Hematopoietic multipotent progenitor cell treated with erythropoietin and hydrocortisone succinate and interleukin-3 and kit ligand, for 15 days (in vitro differentiated cells): ENCODE measurements at regions not wholly inside any gene's neighbourhood (a gene's known extent, or its start where the extent isn't known, plus 50 kb on each side); places are given as distances from the start of the nearest gene placed in this dataset.

Source experiments
- DNase-seq: peaks from one replicate; pipeline ENCODE4 v3.0.0-alpha.2; 2015; ENCODE audit warnings: low spot score

DNA sequence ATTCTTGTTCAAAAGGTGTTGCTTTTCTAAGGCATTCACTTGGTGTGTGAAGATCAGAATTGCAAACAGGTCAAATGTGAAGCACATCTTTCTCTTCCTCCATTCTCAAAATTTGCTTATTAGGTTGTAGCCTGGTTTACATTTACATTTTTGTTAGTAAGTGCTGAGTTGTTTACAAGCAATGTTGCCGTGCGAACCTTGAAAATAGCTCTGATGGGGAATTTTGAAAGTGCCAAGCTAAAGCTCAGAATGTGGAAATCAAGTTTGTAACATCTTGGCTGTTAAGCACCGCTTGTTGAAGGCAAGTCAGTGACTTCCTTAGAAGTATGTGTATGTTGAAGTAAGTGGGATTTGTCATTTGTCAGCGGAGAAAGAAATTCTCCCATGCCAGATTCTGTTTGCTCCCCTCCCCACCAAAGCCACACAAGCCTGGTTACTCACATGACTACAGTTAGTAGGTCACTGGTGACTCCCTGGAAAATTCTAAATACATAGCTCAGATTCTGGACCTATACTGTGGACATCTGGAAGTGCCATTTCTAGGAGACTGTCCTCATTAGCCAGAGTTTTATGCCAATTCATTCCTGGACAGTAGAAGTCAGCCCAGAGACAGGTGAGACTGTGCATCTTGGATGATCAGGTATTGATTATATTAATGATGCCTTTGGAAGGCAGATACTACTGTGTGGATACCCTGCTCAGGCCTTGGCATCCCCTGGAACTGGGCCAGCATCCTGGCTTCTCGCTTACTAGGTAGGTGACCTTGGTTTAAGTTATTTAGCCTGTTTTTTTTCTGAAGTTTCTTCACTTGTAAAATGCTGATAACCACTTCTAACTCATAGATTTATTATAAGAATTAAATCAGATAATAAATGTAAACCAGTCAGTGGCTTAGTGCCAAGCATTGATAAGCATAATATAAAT lies 390.6 kb upstream of the SEMA6D start:
- no peak for DNase-seq

DNA sequence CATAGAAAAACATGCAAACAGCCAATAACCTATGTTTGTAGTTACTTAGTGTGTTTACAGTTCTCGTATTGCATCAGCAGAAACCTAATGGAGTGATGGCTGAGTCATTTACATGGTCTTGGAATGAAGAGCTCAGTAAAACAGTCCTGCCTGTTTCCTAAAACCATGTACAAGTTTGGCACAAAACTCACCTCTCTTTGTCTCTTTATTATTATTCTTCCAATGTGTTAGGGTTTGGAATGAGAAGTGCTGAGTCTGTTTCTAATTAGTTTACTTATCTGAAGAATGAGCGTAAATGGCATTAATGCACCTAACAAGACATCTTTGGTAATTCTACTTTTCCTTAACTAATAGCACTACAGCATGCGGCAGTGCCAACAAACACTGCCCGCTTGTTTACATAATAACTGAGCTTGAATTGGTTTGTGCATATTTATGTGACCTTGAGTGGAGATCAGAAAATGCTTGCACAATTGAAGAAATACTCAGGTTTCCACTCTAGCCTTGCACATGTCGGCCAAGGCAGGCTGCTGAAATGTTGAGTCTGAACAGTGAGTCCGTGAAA lies 385.4 kb upstream of the SEMA6D start:
- no peak for DNase-seq

DNA sequence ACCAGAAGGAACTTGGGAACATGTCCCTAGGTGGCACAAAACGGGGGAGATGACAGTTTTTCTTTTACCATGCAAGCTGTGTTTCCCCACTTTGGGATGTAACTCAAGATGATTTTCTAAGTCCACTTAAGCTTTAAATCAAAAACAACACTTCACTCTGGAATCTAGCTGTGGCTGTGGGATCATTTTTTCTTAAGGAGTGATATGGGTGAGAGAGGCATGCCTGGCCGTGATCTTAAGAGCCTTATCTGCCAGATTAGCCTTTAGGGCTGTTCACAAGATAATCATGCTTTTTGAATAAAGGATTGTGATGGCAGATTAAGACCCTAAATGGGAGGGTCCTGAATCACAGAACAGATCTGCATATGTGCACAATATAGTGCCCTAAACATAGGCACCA lies 384.8 kb upstream of the SEMA6D start:
- DNase-seq = no peak

DNA sequence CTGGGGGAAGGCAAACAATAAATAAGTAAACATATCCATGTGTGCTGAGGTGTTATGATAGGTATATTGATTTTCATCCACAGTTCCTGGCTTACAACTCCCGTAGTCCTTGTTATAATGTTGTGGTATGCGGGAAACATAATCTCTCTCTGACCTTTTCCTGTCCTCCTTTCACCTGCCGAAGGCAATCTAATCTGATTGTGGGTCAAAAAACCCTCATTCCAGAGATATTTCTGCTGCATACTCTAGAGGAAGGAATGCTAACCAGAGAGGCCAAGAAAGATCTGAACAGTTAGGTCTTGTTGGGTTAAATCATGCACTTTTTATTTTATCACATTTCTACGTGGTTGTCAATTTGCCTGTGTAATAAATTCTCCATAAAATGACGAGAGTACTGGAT lies 383.6 kb upstream of the SEMA6D start:
- no peak for DNase-seq

DNA sequence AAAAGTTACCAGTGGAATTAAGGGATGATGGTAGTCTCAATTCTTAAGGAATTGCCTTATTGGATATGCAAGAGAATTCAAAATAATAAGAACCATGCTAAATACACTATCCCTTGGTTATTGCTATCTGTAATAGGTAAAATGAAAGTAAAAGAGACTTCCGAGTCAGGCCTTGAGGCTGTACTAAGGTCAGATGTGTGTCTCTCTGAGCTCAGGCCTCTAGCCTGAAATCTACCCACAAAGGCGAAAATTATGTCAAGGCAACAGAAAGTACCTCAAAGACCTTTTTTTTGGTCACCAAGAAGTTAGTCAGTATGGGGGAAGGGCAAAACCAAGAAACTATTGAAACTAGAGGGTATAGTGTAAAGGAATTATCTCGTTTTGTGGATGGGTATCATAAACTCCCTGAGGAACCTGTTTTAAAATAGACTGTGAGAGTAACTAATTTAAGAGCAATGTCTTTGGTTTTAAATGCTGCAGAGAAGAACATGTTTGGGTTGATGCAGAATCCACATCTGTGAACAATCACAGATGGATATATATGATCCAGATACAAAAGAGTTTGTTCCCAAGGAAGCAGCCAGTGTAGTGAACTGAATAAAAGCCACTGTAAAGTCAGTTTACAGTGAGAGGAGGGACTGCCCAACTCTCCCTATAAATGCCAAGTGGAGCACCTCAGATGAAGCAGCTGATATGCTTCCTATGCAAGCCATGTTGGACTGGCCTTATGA lies 382.3 kb upstream of the SEMA6D start:
- no peak for DNase-seq

DNA sequence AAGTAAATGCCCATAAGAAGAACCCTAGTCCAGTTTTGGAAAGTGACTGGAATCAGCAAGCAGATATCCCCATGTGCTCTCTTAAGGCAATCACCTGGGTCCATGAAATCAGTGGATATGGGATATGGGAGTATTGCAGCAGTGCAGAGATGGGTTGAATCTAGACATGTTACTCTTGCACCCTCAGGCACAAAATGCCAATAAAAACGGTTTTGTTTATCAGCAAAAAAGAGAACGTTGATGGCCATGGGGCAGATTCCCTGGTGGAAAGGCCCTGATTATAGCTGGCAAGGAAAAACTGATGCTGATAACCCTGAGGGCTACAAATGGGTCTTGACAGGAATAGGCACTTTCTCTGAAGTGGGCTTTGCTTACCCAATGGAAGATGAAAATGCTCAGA lies 380.2 kb upstream of the SEMA6D start:
- no peak for DNase-seq

DNA sequence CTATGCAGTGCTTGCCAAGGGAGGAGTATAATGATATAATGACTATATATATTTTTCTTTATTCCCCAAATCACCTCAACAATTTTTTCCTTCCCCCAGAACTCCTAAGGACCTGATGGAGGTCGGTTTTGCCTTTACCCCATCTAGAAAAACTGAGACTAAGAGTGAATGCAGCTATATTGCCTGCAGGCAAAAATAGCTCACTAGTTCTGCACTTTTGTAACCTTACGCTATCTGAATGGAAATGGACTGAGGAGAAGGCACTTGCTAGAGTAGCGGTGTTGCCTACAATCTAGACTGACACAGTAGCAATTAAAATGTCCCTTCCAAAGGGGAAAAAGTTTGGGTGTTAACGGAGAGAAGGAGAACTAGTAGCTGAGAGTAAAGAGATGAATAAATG lies 379.5 kb upstream of the SEMA6D start:
- DNase-seq = no peak

- DNase-seq = no peak
Observed at GRCh38 chr15:47338771-47339170, 378.5 kb upstream of the SEMA6D start.

GRCh38 chr15:47339800-47340570 lies 377.3 kb upstream of the SEMA6D start:
- no peak for DNase-seq

- DNase-seq = no peak
Observed at GRCh38 chr15:47340571-47340920, 376.8 kb upstream of the SEMA6D start.

GRCh38 chr15:47349179-47349578 lies 368.1 kb upstream of the SEMA6D start:
- DNase-seq = no peak

GRCh38 chr15:47351501-47351900 lies 365.8 kb upstream of the SEMA6D start:
- no peak for DNase-seq

DNA sequence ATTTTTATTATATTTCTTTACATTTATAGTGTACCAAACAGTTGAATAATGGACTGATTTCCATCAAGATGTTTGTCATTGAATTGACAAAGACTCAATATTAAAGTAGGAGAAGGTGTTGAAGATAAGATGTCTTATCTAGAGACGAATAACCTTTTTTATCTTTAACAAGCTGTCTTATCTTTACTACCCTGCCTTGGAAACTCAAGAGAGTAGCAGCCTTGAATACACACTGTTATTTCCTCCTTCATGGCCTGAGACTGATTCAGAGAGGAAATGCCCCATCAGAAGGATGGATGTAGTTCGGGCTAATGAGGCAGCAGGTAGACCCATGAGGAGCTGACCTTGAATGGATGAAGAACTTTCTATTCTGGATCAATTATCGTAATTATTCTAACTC lies 365.1 kb upstream of the SEMA6D start:
- no peak for DNase-seq

GRCh38 chr15:47355759-47356158 lies 361.5 kb upstream of the SEMA6D start:
- DNase-seq = no peak

DNA sequence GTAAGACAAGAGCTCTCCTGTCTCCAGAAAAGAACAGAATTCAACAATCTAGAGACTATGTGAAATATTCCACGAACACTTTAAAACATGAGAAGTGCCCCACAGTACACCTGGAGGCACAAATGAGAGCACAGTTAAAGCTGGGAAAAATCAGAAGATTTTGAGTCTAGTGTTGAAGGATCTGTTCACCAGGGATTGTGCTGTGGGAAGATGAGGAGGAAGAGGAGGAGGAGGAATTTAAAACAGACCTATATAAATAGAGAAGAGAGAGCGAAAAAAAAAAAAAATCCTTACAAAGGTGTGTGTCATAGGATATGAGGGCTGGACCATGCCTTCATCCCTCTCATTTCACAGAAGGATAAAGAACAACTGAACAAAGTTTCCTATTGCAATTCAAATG lies 361.0 kb upstream of the SEMA6D start:
- DNase-seq = no peak

DNA sequence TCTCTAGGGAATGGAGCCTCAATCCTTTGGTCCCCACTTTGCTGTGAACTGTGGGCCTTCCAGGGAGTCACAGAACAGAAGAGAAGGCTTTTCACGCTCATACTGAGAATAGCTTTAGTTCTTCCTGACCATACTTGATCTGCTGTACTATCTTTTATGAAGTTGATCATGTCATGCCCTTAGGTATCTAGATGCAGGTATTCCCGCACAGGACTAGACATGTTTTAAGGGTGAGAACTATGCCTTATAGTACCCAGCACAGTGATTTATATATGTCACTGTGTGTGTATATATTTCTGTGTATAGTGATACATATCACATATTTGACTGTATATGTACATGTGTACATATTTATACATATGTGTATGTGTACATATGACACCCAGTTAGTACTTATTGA lies 358.4 kb upstream of the SEMA6D start:
- no peak for DNase-seq

- no peak for DNase-seq
Observed at GRCh38 chr15:47360305-47360704, 357.0 kb upstream of the SEMA6D start.

DNA sequence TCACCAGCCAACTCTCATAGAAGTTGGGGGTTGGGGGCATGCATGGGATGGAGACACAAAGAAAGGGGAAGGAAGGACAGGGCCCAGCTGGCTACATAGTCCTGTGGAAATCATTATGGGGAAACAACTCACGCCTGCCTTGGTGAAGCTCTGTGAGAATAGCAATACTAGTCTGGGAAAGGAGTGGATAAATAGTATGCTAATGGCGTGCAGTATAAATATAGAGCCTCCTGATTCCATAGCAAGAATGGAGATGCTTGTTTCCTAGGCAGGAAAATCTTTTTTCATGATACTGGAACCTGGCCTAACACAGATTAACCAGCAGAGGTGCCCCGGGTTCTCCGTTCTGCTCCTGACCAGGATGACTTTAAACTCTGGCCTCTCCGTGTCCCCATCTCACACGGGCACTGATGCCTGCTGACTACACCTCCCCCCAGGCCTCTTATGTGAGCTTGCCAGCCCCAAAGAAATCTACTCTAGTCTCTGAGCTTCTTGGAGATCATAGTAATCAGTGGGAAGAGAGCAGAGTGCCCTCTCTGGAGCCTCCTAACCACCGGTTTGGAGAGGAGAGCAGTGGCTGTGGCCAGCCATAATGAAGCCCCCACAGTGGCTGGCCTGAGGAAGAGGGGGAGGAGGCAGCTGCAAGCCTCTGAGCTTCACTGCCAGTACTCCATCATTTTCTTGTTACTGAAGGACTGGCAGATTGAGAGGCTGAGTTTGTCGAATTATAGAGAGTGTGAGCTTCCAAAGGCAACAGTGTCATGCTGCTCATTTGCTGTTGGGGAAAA lies 355.0 kb upstream of the SEMA6D start:
- no peak for DNase-seq

- no peak for DNase-seq
Observed at GRCh38 chr15:47363653-47364052, 353.7 kb upstream of the SEMA6D start.

- no peak for DNase-seq
Observed at GRCh38 chr15:47364230-47365141, 352.8 kb upstream of the SEMA6D start.

DNA sequence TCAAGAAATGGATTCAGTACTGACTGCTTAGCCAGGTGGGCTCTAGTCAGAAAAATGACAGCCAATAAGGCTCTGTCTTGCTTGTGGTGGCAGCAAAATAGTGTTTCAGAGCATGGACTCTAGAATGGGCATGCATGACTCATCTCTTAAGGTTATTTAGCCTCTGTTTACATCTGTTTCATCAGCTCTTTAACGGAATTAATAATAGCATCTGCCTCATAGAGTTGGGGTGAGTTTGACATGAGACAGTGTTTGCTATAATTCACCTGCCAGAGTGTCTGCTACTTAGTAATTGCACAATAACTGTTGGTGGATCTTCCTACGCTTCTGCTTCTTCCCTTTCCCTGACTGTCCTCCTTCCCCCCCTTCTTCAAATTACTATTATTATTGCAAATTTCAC lies 350.4 kb upstream of the SEMA6D start:
- no peak for DNase-seq
